ENCODE measurements at regions not wholly inside any gene's neighbourhood (a gene's known extent, or its start where the extent isn't known, plus 50 kb on each side); places are given as distances from the start of the nearest gene placed in this dataset.

DNA sequence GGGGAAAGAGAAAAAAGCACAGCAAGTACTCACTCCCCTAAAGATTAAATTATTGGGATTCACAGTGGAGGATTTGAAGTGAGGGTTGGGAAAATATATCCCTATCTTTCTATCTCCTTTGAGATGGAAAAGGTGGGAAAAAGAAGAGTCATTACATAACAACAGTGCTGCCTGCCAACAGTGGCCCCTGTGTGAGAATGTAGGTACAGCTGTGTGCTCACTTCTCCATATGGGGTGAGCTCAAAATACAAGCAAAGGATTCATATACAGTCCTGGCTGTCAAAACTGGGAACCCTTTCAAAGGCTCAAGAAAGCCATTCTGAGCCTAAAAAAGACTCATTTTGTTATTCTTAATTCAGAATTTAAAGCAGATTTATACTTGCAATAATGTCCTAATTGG is 458.5 kb downstream of the GPAM start:
- H4K20me1 ChIP-seq (ENCODE audit: insufficient read depth, low read depth, low read length), result no peaks in the 10 kb centered on the region
- no peaks in the 10 kb centered on the region for H3K9me2 ChIP-seq (replicated peaks; ENCODE audit: insufficient read depth, low read length)

DNA sequence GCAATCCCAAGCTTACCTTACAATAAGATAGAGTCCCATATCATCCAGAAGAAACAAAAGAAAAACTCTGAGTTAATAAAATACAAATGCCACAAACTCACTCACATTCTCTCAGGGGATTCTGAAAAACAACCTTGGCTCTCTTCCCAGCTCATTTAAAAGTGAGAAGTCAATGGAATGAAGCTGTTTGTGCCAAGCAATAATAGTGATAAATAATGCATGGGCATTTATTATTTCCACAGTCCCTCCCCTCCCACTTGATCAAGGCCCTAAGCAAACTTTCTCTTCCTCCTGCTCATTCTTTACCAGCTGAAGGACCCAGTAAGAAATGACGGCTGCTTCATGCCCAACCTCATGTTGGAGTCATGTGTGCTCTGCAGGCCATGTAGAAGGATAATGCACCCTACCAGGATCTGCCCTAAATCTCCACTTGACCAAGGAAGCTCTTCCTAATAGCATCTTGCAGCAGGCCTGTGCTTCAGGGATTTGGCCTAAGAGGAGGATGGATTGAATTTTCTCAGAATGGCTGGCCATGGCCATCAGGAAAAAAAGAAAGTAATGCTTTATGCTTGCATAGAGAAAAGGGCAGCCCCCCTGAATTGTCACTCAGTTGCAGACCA is 451.3 kb downstream of the GPAM start:
- no peaks in the 10 kb centered on the region for H4K20me1 ChIP-seq (ENCODE audit: insufficient read depth, low read depth, low read length)
- no peak overlapping the region for H3K27ac ChIP-seq (ENCODE audit: low read length)
- no peak overlapping the region for H2AFZ ChIP-seq (ENCODE audit: low read length)
- no peaks in the 10 kb centered on the region for H3K4me1 ChIP-seq (ENCODE audit: low read length)
- no peaks in the 10 kb centered on the region for H3K9me2 ChIP-seq (replicated peaks; ENCODE audit: insufficient read depth, low read length)
- no peak overlapping the region for H3K4me2 ChIP-seq (ENCODE audit: low read depth, low read length, poor library complexity, severe bottlenecking)
- no peaks in the 10 kb centered on the region for H3K27me3 ChIP-seq (ENCODE audit: low read length)
- no peak for DNase-seq
- no peaks in the 10 kb centered on the region for H3K79me2 ChIP-seq (ENCODE audit: low read length)
- no peaks in the 10 kb centered on the region for H3K36me3 ChIP-seq (ENCODE audit: insufficient read depth, low read length)
- H3K9me3 ChIP-seq (ENCODE audit: low read length), result no peaks in the 10 kb centered on the region
- no peak overlapping the region for H3K9ac ChIP-seq (ENCODE audit: low read length)
- no peak overlapping the region for H3K4me3 ChIP-seq (ENCODE audit: low read length)

More for the DNA sequence above, 458.5 kb downstream of the GPAM start:
- Histone ChIP-seq H3K4me1 (ENCODE audit: low read length) (no peaks in the 10 kb centered on the region), H3K9ac (ENCODE audit: low read length) (no peak overlapping the region), H3K27ac (ENCODE audit: low read length) (no peak overlapping the region), H3K79me2 (ENCODE audit: low read length) (no peaks in the 10 kb centered on the region), H3K4me2 (ENCODE audit: low read depth, low read length, poor library complexity, severe bottlenecking) (no peak overlapping the region), H3K27me3 (ENCODE audit: low read length) (no peaks in the 10 kb centered on the region), H2AFZ (ENCODE audit: low read length) (no peak overlapping the region), H3K4me3 (ENCODE audit: low read length) (no peak overlapping the region), H3K36me3 (ENCODE audit: insufficient read depth, low read length) (no peaks in the 10 kb centered on the region), H3K9me3 (ENCODE audit: low read length) (no peaks in the 10 kb centered on the region)
- no peak for DNase-seq

DNA sequence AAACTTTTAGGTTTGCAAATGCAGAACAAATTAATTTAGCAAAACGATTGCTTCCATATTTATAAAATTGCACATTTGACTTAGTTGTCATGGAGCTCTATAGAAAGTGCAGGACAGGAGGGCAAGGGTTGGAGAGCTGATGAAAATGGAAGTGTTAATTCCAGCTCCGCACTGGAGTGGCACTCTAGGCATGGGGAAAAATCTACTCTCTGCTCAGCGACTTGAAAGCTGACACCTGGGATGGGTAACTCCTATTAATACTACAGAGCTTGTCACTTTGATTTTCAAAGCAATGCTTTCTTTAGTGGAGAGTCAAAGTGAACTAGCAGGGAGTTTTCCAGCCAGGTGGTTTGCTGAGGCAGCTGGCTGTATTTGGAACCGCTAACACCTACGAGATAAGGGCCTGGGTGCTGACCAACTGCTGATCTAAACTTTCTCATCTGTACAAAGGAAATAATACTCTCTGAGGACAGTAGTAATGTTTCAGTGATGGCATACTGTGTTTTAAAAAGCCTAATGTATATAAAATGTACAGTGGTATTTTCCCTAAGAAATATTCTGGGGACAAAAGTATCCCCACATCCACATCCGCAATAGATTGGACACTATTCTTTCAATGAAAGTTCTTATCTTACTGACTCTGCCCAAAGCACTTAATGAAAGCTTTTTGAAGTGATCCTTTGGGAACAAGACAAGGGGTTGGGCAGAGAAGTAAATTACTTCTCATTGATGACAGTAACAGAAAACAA is 444.3 kb downstream of the GPAM start:
- Histone ChIP-seq H3K79me2 (ENCODE audit: low read length) (no peaks in the 10 kb centered on the region), H4K20me1 (ENCODE audit: insufficient read depth, low read depth, low read length) (no peaks in the 10 kb centered on the region), H3K27ac (ENCODE audit: low read length) (no peak overlapping the region), H3K9me2 (replicated peaks; ENCODE audit: insufficient read depth, low read length) (no peaks in the 10 kb centered on the region), H3K4me1 (ENCODE audit: low read length) (no peaks in the 10 kb centered on the region), H3K27me3 (ENCODE audit: low read length) (no peaks in the 10 kb centered on the region), H3K9ac (ENCODE audit: low read length) (no peak overlapping the region), H3K4me3 (ENCODE audit: low read length) (no peak overlapping the region), H2AFZ (ENCODE audit: low read length) (no peak overlapping the region), H3K4me2 (ENCODE audit: low read depth, low read length, poor library complexity, severe bottlenecking) (no peak overlapping the region), H3K9me3 (ENCODE audit: low read length) (no peaks in the 10 kb centered on the region), H3K36me3 (ENCODE audit: insufficient read depth, low read length) (no peaks in the 10 kb centered on the region)
- DNase-seq, result no peak

DNA sequence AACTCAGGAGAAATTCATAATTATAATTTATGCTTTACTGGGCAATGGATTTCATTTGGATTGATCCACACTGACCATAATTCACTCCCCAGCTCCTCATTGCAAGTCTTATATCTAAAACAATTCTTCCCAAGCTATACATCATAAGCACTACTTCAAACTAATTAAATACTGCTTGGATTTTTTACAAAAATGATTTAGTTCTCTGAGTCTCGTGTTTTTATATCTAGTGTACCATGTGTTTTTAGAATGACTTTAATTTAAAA is 443.8 kb downstream of the GPAM start:
- Histone ChIP-seq H3K9me2 (replicated peaks; ENCODE audit: insufficient read depth, low read length) (no peaks in the 10 kb centered on the region), H3K79me2 (ENCODE audit: low read length) (no peaks in the 10 kb centered on the region), H3K9ac (ENCODE audit: low read length) (no peak overlapping the region), H3K36me3 (ENCODE audit: insufficient read depth, low read length) (no peaks in the 10 kb centered on the region), H2AFZ (ENCODE audit: low read length) (no peak overlapping the region), H3K9me3 (ENCODE audit: low read length) (no peaks in the 10 kb centered on the region), H3K4me2 (ENCODE audit: low read depth, low read length, poor library complexity, severe bottlenecking) (no peak overlapping the region), H3K4me1 (ENCODE audit: low read length) (no peaks in the 10 kb centered on the region), H4K20me1 (ENCODE audit: insufficient read depth, low read depth, low read length) (no peaks in the 10 kb centered on the region), H3K4me3 (ENCODE audit: low read length) (no peak overlapping the region), H3K27me3 (ENCODE audit: low read length) (no peaks in the 10 kb centered on the region), H3K27ac (ENCODE audit: low read length) (no peak overlapping the region)
- no peak for DNase-seq

DNA sequence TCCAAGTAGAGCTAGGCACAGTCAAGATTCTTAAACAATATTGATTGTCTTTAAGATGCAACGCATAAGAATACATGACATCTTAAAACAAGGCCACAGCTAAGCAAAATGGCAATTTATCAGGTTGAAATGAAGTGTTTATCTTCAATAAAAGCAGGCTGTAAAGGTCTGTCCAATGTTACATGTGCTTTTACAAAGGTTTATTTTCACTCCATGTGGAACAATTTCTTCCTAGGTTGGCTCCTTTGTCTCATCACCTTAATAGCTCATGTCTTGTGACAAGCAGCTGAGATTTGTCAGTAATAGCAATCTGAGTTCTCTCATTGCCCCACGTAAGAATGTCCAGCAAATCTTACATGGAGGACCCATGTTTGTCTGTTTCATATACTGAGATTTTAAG is 437.6 kb downstream of the GPAM start:
- Histone ChIP-seq H3K4me3 (ENCODE audit: low read length) (no peak overlapping the region), H3K4me2 (ENCODE audit: low read depth, low read length, poor library complexity, severe bottlenecking) (no peak overlapping the region), H3K9me2 (replicated peaks; ENCODE audit: insufficient read depth, low read length) (no peaks in the 10 kb centered on the region), H3K27me3 (ENCODE audit: low read length) (no peaks in the 10 kb centered on the region), H2AFZ (ENCODE audit: low read length) (no peak overlapping the region), H3K36me3 (ENCODE audit: insufficient read depth, low read length) (no peaks in the 10 kb centered on the region), H3K9ac (ENCODE audit: low read length) (no peak overlapping the region), H3K79me2 (ENCODE audit: low read length) (no peaks in the 10 kb centered on the region), H3K4me1 (ENCODE audit: low read length) (no peaks in the 10 kb centered on the region), H3K27ac (ENCODE audit: low read length) (no peak overlapping the region), H4K20me1 (ENCODE audit: insufficient read depth, low read depth, low read length) (no peaks in the 10 kb centered on the region), H3K9me3 (ENCODE audit: low read length) (no peaks in the 10 kb centered on the region)
- no peak for DNase-seq

DNA sequence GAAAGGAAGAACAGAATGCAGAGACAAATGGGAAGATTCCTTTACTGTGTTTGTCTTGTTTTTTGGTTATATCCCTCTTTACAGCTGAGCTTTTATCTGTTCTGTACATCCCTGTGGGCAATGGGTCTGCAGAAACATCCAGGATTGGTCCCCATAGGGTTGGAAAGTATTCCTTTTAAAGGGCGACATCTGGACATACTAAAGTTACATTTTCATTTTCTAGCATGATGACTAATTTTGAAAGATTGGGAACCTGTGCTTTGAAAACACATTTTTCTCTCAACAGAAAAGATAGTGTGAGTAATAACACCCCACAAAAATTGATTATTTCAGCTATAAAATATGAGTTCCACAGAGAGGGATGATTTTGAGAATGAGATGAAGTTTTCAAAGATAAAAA is 435.8 kb downstream of the GPAM start:
- H3K27ac ChIP-seq (ENCODE audit: low read length), result no peak overlapping the region
- H3K36me3 ChIP-seq (ENCODE audit: insufficient read depth, low read length), result no peaks in the 10 kb centered on the region
- no peak overlapping the region for H3K4me3 ChIP-seq (ENCODE audit: low read length)
- no peaks in the 10 kb centered on the region for H3K9me2 ChIP-seq (replicated peaks; ENCODE audit: insufficient read depth, low read length)
- no peaks in the 10 kb centered on the region for H3K4me1 ChIP-seq (ENCODE audit: low read length)
- H3K9ac ChIP-seq (ENCODE audit: low read length), result no peak overlapping the region
- H3K79me2 ChIP-seq (ENCODE audit: low read length), result no peaks in the 10 kb centered on the region
- no peaks in the 10 kb centered on the region for H3K9me3 ChIP-seq (ENCODE audit: low read length)
- DNase-seq, result no peak
- H2AFZ ChIP-seq (ENCODE audit: low read length), result no peak overlapping the region
- H3K27me3 ChIP-seq (ENCODE audit: low read length), result no peaks in the 10 kb centered on the region
- no peaks in the 10 kb centered on the region for H4K20me1 ChIP-seq (ENCODE audit: insufficient read depth, low read depth, low read length)
- H3K4me2 ChIP-seq (ENCODE audit: low read depth, low read length, poor library complexity, severe bottlenecking), result no peak overlapping the region

DNA sequence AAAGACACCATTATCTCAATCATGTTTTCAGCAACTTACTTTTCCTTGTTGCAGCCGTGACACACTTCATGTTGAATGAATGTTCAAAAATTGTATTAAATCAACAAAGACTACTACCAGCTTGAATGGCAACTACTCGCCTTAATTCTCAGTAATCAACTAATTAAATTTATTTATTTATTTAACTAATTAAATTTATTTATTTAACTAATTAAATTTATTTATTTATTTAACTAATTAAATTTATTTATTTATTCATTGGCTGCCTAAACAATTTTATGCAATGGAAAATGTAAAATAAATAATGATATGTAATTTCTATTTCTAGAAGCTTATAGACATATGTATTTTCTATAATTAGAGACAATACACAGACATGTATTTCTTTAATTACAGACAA is 435.4 kb downstream of the GPAM start:
- Histone ChIP-seq H3K27me3 (ENCODE audit: low read length) (no peaks in the 10 kb centered on the region), H3K9me2 (replicated peaks; ENCODE audit: insufficient read depth, low read length) (no peaks in the 10 kb centered on the region), H3K4me1 (ENCODE audit: low read length) (no peaks in the 10 kb centered on the region), H3K79me2 (ENCODE audit: low read length) (no peaks in the 10 kb centered on the region), H2AFZ (ENCODE audit: low read length) (no peak overlapping the region), H3K27ac (ENCODE audit: low read length) (no peak overlapping the region), H3K4me3 (ENCODE audit: low read length) (no peak overlapping the region), H4K20me1 (ENCODE audit: insufficient read depth, low read depth, low read length) (no peaks in the 10 kb centered on the region), H3K36me3 (ENCODE audit: insufficient read depth, low read length) (no peaks in the 10 kb centered on the region), H3K4me2 (ENCODE audit: low read depth, low read length, poor library complexity, severe bottlenecking) (no peak overlapping the region), H3K9ac (ENCODE audit: low read length) (no peak overlapping the region), H3K9me3 (ENCODE audit: low read length) (no peaks in the 10 kb centered on the region)
- DNase-seq, result no peak

DNA sequence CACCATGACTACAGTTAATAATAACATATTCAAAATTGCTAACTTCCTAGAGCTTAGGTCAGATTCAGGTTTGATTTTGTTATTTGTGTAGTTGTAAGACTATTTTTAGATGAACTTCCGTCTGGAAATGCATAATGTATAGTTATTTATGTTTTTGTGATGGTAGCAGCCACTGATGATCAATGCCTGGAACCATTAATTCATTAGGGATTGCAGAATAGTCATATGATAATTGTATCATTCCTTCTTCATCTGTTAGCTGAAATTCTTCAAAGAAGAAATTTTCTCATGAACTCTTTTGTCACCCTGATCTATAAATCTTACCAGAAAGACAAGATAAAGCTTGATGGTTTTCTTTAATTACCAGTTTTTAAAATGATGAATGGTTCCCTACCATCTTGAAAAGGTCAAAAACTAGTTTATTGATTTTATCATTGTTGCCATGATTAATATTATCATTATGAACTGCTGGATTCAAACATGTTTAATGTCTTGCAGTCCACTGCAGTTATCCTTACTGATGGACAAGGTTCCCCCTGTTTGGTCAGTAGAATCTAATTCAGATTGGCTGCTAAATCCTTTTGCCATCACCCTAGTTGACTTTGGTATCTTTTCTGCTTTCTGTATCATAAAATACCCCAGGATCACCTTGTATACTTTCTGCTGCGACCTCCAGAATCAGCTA is 433.3 kb downstream of the GPAM start:
- Histone ChIP-seq H3K79me2 (ENCODE audit: low read length) (no peaks in the 10 kb centered on the region), H2AFZ (ENCODE audit: low read length) (no peak overlapping the region), H3K9me2 (replicated peaks; ENCODE audit: insufficient read depth, low read length) (no peaks in the 10 kb centered on the region), H4K20me1 (ENCODE audit: insufficient read depth, low read depth, low read length) (no peaks in the 10 kb centered on the region), H3K9me3 (ENCODE audit: low read length) (no peaks in the 10 kb centered on the region), H3K4me2 (ENCODE audit: low read depth, low read length, poor library complexity, severe bottlenecking) (no peak overlapping the region), H3K36me3 (ENCODE audit: insufficient read depth, low read length) (no peaks in the 10 kb centered on the region), H3K27ac (ENCODE audit: low read length) (no peak overlapping the region), H3K4me3 (ENCODE audit: low read length) (no peak overlapping the region), H3K4me1 (ENCODE audit: low read length) (no peaks in the 10 kb centered on the region), H3K9ac (ENCODE audit: low read length) (no peak overlapping the region), H3K27me3 (ENCODE audit: low read length) (no peaks in the 10 kb centered on the region)
- no peak for DNase-seq

Measured in Karpas-422 (cell line).